Activated naive CD4-positive, alpha-beta T cell treated with anti-CD3 and anti-CD28 coated beads, Interleukin-2, amount 50 U/mL, for 24 hours (primary cell): ENCODE measurements at regions not wholly inside any gene's neighbourhood (a gene's known extent, or its start where the extent isn't known, plus 50 kb on each side); places are given as distances from the start of the nearest gene placed in this dataset.
"Not testable (repeated sequence)": the region's sequence is repeated elsewhere in the genome, so short reads cannot be mapped to it uniquely, and the experiment has no call there.

ENCODE experiments used
- H3K27ac Mint-ChIP-seq: one replicate; pipeline ENCODE4 v1.8.0; 2021; ENCODE audit warnings: mild to moderate bottlenecking, mixed read lengths
- H3K27me3 Mint-ChIP-seq: one replicate; pipeline ENCODE4 v1.8.0; 2021; ENCODE audit warnings: mixed read lengths
- H3K36me3 Mint-ChIP-seq: one replicate; pipeline ENCODE4 v1.8.0; 2021; ENCODE audit warnings: mixed read lengths
- H3K4me1 Mint-ChIP-seq: one replicate; pipeline ENCODE4 v1.8.0; 2021; ENCODE audit warnings: mixed read lengths
- H3K4me3 Mint-ChIP-seq: one replicate; pipeline ENCODE4 v1.8.0; 2021; ENCODE audit warnings: mild to moderate bottlenecking, mixed read lengths
- H3K9me3 Mint-ChIP-seq: one replicate; pipeline ENCODE4 v1.8.0; 2021; ENCODE audit warnings: mixed read lengths

DNA sequence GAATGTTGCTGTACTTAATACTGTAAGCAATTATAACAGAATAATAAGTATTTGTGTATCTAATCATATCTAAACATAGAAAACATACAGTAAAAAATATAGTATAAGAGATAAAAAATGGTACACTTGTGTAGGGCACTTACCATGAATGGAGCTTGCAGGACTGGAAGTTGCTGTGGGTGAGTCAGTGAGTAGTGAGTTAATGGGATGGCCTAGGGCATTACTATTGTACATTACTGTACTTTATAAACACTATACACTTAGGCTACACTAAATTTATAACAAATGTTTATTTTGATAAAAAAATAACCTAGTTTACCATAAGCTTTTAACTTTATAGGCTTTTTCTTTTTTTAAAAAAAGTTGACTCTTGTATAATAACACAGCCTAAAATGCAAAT is 1071.2 kb upstream of the SEL1L start:
- H3K4me3 Mint-ChIP-seq, result no peak overlapping the region
- H3K4me1 Mint-ChIP-seq, result no peaks in the 10 kb centered on the region
- no peak overlapping the region for H3K27ac Mint-ChIP-seq
- H3K27me3 Mint-ChIP-seq, result no peaks in the 10 kb centered on the region
- H3K36me3 Mint-ChIP-seq, result no peaks in the 10 kb centered on the region
- H3K9me3 Mint-ChIP-seq, result peaks cover 4% of the 10 kb centered on the region

DNA sequence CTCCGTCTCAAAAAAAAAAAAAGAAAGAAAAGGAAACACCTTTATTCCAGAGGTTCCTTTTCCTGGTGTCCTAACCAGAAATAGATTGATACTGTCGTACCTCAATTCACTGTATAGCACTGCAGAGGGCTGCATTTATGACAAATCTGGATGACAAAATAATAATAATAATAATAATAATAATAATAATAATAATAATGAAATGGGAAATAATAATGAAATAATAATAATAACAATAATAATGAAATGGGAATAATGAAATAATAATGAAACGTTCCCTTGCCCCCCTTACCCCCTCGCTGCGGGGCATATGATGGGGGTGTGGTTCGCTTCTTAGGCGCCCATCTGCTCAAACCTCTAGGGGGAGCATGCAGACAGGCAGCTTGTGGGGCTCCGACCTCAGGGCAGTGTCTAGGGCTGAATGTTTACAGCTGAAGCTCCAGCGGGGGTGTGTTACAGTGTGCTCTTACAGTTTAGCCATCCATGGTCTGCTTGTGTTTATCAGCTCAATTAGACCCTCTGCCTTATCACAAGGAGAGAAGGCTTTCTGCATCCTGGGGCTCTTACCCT is 1088.3 kb upstream of the SEL1L start:
- H3K4me1 Mint-ChIP-seq, result no peaks in the 10 kb centered on the region
- H3K27ac Mint-ChIP-seq, result no peak overlapping the region
- H3K27me3 Mint-ChIP-seq, result no peaks in the 10 kb centered on the region
- no peak overlapping the region for H3K4me3 Mint-ChIP-seq
- no peaks in the 10 kb centered on the region for H3K36me3 Mint-ChIP-seq
- no peaks in the 10 kb centered on the region for H3K9me3 Mint-ChIP-seq

DNA sequence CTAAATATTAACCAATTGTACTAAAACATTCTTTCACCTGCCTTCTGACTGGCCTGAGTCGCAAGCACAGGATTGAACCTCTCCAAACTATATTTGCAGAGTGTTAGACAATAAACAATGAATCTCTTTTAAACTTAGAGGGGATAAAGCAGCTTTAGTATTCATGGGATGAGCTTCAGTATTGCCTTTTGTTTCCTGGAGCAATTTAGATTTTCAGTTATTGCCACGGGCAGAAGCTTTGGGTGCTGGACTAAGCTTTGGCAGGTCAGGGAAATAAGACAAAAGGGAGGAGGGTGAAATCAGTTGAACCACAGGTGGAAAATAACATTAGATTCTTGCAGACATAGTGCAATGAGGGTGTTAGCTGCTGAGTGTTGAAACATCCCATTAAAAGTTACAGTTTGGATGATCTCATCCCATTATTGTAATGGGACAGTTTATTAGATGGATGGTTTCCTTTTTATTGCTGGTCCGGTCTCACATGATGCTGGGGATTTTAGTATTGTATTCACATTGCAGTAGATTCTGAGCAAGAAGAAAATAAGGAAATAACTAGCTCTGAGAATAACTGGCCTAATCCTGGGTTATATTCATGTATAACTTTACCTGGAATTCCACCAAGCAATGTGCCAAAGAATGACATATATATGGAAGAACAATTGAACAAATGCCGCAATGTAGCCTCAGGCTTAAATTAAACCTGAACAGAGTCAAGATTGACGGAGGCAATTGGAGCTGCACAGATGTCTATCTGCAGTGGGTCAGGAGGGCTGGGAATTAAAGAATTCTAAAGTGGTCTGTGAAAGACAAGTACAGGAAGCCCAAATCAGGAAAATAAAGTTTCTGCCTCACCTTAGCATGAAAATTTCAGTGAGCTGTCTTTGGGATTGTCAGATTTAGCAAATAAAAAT is 1092.8 kb upstream of the SEL1L start:
- no peaks in the 10 kb centered on the region for H3K36me3 Mint-ChIP-seq
- no peaks in the 10 kb centered on the region for H3K27me3 Mint-ChIP-seq
- H3K9me3 Mint-ChIP-seq, result no peaks in the 10 kb centered on the region
- no peaks in the 10 kb centered on the region for H3K4me1 Mint-ChIP-seq
- no peak overlapping the region for H3K27ac Mint-ChIP-seq
- H3K4me3 Mint-ChIP-seq, result no peak overlapping the region

DNA sequence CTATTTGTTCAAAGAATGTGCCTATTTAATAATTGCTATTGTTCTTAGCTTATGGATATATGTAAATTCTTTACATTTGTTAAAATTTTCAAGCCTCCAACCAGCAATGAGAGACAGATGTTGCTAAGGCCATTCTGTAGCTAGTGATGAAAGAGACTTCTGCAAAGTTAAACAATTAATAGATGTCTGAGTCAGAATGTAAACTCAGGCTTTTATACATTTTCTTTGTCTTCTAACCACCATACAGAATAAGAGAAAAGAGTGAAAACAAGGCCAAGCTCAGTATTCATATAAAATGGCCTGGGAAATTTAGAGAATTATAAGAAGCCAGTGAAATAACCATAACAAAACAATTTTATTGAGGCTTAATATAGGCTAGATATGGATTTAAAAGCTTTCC is 1102.3 kb upstream of the SEL1L start:
- peaks cover 12% of the 10 kb centered on the region for H3K9me3 Mint-ChIP-seq
- H3K27ac Mint-ChIP-seq, result no peak overlapping the region
- no peaks in the 10 kb centered on the region for H3K4me1 Mint-ChIP-seq
- no peak overlapping the region for H3K4me3 Mint-ChIP-seq
- H3K27me3 Mint-ChIP-seq, result no peaks in the 10 kb centered on the region
- H3K36me3 Mint-ChIP-seq, result no peaks in the 10 kb centered on the region

DNA sequence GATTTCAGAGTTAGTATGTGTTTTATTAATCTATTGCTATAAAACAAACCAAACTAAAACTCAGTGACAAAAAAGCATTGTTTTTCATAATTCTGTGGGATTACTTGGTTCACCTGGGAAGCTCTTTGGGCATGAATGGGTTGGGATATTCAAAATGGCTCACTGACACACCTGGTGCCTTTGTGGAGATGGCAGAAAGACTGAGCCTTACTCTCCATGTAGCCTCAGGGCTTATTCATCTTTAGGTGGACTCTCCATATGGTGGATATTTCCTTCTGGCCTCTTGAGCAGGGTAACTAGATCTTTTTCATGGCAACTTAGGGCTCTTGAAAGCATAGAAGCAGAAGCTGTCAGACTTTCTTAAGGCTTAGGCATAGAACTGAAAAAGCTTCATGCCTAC is 1102.8 kb upstream of the SEL1L start:
- H3K9me3 Mint-ChIP-seq, result peaks cover 12% of the 10 kb centered on the region
- no peaks in the 10 kb centered on the region for H3K4me1 Mint-ChIP-seq
- no peaks in the 10 kb centered on the region for H3K36me3 Mint-ChIP-seq
- H3K27ac Mint-ChIP-seq, result no peak overlapping the region
- H3K27me3 Mint-ChIP-seq, result no peaks in the 10 kb centered on the region
- H3K4me3 Mint-ChIP-seq, result no peak overlapping the region

DNA sequence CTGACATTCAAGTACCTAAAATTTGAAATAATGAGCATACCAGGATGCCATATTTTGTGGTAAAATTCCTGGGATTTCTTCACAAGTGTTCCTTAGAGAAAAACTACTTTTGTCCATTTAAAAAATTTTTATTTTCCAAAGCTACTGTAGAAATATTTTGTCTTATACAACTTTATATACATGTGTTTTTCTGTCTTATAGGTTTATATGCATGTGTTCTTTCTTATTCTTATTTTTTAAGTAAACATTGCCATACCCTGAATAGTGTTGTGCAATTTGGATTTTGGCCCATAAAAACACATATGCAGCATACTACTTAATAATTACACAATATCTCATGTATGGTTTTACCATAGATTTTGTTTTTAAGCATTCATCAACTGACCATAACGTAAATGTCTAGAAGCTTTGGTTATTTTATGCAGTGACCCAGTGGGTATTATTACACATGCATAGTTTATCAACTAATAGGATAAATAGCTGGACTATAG is 1107.4 kb upstream of the SEL1L start:
- Mint-ChIP-seq H3K27ac (no peak overlapping the region), H3K4me3 (no peak overlapping the region), H3K4me1 (no peaks in the 10 kb centered on the region), H3K36me3 (no peaks in the 10 kb centered on the region), H3K9me3 (peaks cover 5% of the 10 kb centered on the region), H3K27me3 (no peaks in the 10 kb centered on the region)

DNA sequence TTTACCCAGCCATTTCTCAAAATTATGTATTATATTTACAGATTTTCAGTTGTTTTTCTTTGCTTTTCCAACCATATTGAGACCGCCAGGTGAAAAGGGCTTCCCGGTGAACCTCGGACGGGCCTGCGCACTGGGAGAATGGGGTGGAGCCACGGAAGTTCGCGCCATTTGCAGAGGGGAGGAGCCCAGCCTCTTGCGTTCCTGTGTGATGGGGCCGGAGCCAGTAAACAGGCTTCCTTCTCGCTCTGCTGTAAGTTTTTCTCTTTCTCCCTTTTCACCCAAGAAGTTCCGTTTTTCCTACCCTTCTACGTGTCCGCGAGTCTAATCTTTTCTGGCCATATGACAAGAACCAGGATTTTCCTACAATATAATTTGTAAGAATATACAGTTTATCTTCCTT is 1108.8 kb upstream of the SEL1L start:
- Mint-ChIP-seq H3K36me3 (no peaks in the 10 kb centered on the region), H3K27me3 (no peaks in the 10 kb centered on the region), H3K4me1 (no peaks in the 10 kb centered on the region), H3K27ac (no peak overlapping the region), H3K4me3 (no peak overlapping the region), H3K9me3 (peaks cover 5% of the 10 kb centered on the region)

DNA sequence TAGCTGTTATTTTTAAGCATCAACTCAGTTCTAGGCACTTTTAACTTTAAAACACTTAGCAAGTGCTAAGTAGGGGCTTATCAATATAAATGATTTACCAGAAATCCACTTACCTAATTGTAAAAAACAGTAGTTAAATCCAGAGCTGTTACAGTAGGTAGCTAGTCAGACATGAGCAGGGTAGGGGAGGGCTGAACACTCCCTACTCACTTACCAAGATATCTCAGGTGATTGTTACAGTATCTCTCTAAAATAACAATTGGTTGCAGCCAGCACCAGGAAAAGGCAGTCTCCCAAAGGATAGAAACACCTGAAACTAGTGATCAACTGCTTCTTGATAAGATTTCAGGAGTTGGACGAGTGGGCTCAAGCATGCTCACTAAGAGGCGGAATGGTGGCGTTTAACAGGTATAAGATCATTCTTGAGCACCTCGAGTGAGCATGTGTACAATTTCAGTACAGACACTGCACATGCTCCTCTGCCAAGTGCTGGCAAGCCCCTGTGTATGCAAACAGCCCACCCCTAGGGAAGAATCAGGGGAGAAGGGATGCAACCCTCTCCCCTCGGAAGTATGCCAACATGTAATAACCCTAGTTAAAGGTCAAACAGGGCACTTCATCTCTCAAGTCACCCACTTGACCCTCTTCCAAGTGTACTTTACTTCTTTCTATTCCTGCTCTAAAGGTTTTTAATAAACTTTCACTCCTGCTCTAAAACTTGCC is 1113.6 kb upstream of the SEL1L start:
- Mint-ChIP-seq H3K9me3 (no peaks in the 10 kb centered on the region), H3K4me3 (no peak overlapping the region), H3K36me3 (no peaks in the 10 kb centered on the region), H3K27ac (no peak overlapping the region), H3K4me1 (no peaks in the 10 kb centered on the region), H3K27me3 (no peaks in the 10 kb centered on the region)

DNA sequence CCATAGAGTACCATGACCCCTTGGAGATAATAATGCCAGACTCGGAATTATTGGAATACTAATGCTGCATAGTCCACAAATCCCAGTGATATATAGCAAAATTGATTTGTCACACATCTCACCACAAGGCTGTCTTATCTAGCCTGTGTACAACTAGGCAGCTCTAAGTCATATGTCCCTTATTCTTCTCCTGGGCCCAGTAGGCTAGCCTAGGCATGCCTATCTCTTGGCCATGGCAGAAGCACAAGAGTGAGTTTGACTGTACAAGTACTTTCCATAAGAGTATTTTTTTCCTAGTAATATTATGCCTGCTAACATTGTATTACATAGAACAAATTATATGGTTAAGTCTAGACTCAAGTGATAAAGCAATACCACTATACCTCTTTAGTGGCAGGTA is 1122.1 kb upstream of the SEL1L start:
- H3K36me3 Mint-ChIP-seq, result no peaks in the 10 kb centered on the region
- H3K9me3 Mint-ChIP-seq, result no peaks in the 10 kb centered on the region
- H3K27ac Mint-ChIP-seq, result no peak overlapping the region
- no peaks in the 10 kb centered on the region for H3K4me1 Mint-ChIP-seq
- no peaks in the 10 kb centered on the region for H3K27me3 Mint-ChIP-seq
- H3K4me3 Mint-ChIP-seq, result no peak overlapping the region

DNA sequence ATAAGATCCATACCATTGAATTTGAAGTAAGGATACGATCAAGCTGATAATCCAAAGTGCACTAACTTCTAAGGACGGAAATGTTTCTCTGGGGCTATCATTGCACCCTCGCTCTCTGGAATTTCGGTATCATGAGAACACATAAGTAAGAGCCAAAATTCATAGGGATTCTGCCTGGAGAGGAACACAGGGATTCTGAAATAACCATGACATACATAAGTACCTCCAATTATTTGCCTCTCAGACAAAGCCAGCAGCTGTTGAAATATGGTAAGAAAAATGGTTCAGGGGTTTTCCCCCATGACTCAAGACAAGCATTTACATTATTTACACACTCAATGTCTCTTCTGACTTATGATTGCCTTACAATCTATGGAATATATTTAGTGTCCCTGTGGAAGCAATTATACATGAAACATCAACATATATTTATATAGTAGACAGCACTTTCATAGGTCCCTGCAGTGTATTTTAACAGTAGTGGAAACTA is 1123.6 kb upstream of the SEL1L start:
- no peak overlapping the region for H3K4me3 Mint-ChIP-seq
- peaks cover 4% of the 10 kb centered on the region for H3K9me3 Mint-ChIP-seq
- no peak overlapping the region for H3K27ac Mint-ChIP-seq
- no peaks in the 10 kb centered on the region for H3K4me1 Mint-ChIP-seq
- H3K36me3 Mint-ChIP-seq, result no peaks in the 10 kb centered on the region
- H3K27me3 Mint-ChIP-seq, result no peaks in the 10 kb centered on the region

DNA sequence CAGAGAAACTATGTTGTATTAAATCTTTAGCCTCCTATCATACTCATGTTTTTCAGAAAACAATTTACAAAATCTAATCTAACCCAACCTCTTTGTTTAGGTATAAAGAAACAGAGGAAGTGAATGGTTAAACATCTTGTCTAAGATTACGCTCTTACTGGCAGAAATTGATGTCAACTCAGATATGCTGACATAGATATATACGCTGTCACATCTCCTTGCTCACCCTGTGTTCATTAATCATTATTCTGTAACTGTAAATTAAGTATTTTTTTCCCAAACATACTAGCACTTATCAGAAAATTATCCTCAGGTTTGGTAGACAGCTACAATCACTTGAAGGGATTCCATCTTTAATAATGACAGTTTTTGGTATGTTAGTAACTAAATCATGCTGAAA is 1127.6 kb upstream of the SEL1L start:
- Mint-ChIP-seq H3K27me3 (no peaks in the 10 kb centered on the region), H3K27ac (no peak overlapping the region), H3K36me3 (no peaks in the 10 kb centered on the region), H3K4me1 (no peaks in the 10 kb centered on the region), H3K4me3 (no peak overlapping the region), H3K9me3 (peaks cover 4% of the 10 kb centered on the region)

DNA sequence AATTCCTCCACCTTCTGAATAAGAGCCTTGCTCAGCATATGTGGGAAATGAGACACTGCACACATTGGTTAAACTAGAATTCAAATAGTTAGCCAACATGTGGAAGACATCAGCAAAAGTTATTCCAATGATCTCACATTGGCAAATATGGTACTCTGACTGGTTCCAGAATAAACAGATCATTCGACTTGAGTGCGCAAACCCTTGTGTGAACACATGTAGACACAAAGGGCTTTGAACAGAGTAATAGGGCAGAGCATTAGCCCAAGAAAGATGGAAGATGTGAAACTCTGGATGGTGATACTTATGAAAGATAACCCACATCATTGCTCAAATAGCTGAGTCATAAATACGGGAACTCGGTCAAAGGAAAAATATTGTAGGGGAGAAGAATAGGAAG is 1133.4 kb upstream of the SEL1L start:
- Mint-ChIP-seq H3K9me3 (no peaks in the 10 kb centered on the region), H3K27me3 (no peaks in the 10 kb centered on the region), H3K27ac (no peak overlapping the region), H3K36me3 (no peaks in the 10 kb centered on the region), H3K4me3 (no peak overlapping the region), H3K4me1 (no peaks in the 10 kb centered on the region)

DNA sequence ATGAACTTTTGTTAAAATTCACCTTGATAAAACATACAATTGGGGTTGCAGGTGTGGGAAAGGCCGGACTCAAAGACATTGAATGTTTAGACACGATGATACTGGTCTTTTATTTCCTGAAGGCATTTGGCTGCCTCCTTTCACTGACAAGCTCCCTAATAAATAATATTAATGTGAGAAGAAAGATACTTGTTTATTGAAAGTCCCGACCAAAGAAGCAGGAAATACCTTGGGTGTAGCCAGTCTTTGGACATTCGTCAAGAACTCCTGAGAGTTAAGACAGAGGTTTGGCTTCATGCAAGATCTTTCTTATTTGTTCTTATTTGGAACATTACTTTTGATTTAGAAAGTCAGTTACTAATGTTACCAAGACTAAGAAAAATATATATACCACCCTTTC is 1133.8 kb upstream of the SEL1L start:
- Mint-ChIP-seq H3K27ac (no peak overlapping the region), H3K27me3 (no peaks in the 10 kb centered on the region), H3K4me1 (no peaks in the 10 kb centered on the region), H3K36me3 (no peaks in the 10 kb centered on the region), H3K9me3 (no peaks in the 10 kb centered on the region), H3K4me3 (no peak overlapping the region)

DNA sequence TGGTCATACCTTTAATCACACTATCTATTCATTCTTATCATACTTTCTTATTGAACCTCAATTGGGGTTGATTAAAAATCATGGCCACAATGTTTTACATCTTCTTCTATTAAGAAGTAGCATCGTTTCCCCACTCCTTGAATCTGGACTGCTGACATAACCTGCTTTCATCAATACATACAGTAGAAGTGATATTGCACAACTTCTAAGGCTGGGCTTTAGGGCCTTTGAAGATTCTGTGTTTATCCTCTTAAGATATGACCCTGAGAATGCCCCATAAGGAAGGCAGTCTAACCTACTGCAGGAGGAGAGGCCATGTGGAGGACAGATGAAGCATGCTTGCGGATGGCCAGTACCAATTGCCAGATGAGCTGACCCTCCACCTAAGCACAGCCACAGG is 1142.8 kb upstream of the SEL1L start:
- H3K27me3 Mint-ChIP-seq, result no peaks in the 10 kb centered on the region
- no peaks in the 10 kb centered on the region for H3K9me3 Mint-ChIP-seq
- no peaks in the 10 kb centered on the region for H3K36me3 Mint-ChIP-seq
- H3K4me3 Mint-ChIP-seq, result no peak overlapping the region
- H3K4me1 Mint-ChIP-seq, result no peaks in the 10 kb centered on the region
- no peak overlapping the region for H3K27ac Mint-ChIP-seq

DNA sequence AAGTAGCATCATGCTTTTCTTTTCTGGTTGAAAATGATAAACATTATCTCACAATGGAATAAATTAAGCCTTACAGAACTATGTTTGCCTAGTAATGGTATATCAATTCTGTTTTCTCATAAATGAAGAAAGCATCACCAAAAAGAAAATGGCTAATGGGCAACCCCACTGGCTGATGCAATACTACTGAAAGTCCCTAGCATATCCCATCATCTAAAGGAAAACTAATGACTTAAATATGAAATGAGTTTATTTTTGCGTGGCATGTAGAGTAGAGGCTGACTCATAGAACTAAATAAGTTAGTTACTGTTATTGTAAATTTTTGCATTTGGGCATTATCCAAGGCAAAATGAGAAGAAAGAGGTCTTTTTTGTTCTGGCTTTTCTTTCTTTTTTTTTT is 1156.3 kb upstream of the SEL1L start:
- peaks cover 8% of the 10 kb centered on the region for H3K9me3 Mint-ChIP-seq
- no peak overlapping the region for H3K4me3 Mint-ChIP-seq
- no peak overlapping the region for H3K27ac Mint-ChIP-seq
- H3K27me3 Mint-ChIP-seq, result no peaks in the 10 kb centered on the region
- H3K36me3 Mint-ChIP-seq, result no peaks in the 10 kb centered on the region
- no peaks in the 10 kb centered on the region for H3K4me1 Mint-ChIP-seq

DNA sequence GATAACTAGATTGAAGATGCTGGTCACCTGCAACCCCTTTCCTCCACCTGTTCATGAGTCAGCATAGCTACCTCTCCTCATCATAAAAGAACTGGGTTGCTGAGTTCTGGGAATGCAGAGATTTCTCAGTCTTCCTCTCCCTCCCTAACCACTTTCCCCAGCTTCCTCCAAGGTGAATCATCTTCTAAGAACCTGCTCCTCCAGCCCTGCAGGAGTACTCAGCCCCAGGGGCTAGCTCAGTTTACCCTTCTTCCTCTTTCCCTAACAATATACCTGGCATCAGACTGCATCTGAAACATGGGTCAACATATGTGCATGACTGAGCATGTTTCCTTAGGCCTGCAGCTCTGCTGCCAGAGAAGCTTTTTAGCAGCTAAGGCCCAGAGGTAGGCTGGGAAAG is 1157.5 kb upstream of the SEL1L start:
- not testable (repeated sequence) for H3K4me1 Mint-ChIP-seq, H3K27ac Mint-ChIP-seq, H3K4me3 Mint-ChIP-seq, H3K27me3 Mint-ChIP-seq, H3K9me3 Mint-ChIP-seq, H3K36me3 Mint-ChIP-seq
